Endothelial cell (in vitro differentiated cells): ENCODE measurements at regions not wholly inside any gene's neighbourhood (a gene's known extent, or its start where the extent isn't known, plus 50 kb on each side); places are given as distances from the start of the nearest gene placed in this dataset.

Experiments used
- DNase-seq: peaks from one replicate; pipeline ENCODE4 v3.0.0; 2021; ENCODE audit warnings: low spot score
- H3K27ac Mint-ChIP-seq: one replicate; pipeline ENCODE4 v1.8.0; 2021; ENCODE audit warnings: mixed read lengths, inconsistent platforms; ENCODE audit not compliant: unreplicated experiment
- H3K27me3 Mint-ChIP-seq: one replicate; pipeline ENCODE4 v1.8.0; 2021; ENCODE audit warnings: mild to moderate bottlenecking, moderate library complexity, mixed read lengths, inconsistent platforms; ENCODE audit not compliant: unreplicated experiment
- H3K36me3 Mint-ChIP-seq: one replicate; pipeline ENCODE4 v1.8.0; 2021; ENCODE audit warnings: mild to moderate bottlenecking, low read depth, mixed read lengths, inconsistent platforms; ENCODE audit not compliant: unreplicated experiment
- H3K4me1 Mint-ChIP-seq: one replicate; pipeline ENCODE4 v1.8.0; 2021; ENCODE audit warnings: mild to moderate bottlenecking, mixed read lengths, inconsistent platforms; ENCODE audit not compliant: unreplicated experiment
- H3K4me3 Mint-ChIP-seq: one replicate; pipeline ENCODE4 v1.8.0; 2021; ENCODE audit warnings: mild to moderate bottlenecking, mixed read lengths, inconsistent platforms; ENCODE audit not compliant: unreplicated experiment
- H3K9me3 Mint-ChIP-seq: one replicate; pipeline ENCODE4 v1.8.0; 2021; ENCODE audit warnings: mixed read lengths, inconsistent platforms; ENCODE audit not compliant: unreplicated experiment
- TF ChIP-seq, protein P1 (sequence below): fragments of 200-600 bp; sonication (generic); IDR thresholded peaks from one replicate; pipeline ENCODE4 v1.5.0; 2021; ENCODE audit warnings: antibody characterized with exemption; ENCODE audit not compliant: unreplicated experiment

DNA sequence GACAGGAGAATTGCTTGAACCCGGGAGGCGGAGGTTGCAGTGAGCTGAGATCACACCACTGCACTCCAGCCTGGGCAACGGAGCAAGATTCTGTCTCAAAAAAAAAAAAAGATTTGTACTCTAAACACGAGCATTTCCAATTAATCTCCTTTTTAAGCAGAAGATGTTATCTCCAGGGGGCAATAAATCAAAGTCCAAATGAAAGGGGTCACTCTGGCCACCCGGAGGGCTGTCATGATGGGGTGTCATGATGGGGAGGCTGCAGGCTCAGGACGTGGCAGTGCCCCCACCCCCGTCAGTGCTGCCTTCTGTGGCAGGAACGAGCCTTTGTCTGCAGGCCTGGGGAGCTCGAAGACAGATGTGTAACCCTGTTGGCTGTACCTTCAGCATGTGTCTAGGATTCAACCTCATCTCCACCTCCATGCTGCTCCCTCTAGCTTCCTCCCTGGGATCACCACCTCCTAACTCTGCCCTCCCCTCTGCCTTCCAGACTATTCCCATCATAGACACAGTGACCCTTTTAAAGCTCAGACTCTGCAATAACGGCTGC lies 76.9 kb upstream of the YWHAQ start:
- Mint-ChIP-seq H3K27me3 (peaks cover 13% of the 10 kb centered on the region), H3K27ac (no peak overlapping the region), H3K9me3 (no peaks in the 10 kb centered on the region), H3K4me3 (no peak overlapping the region), H3K4me1 (peaks cover 2% of the 10 kb centered on the region), H3K36me3 (peaks cover 2% of the 10 kb centered on the region)
- TF ChIP-seq, protein P1, sequence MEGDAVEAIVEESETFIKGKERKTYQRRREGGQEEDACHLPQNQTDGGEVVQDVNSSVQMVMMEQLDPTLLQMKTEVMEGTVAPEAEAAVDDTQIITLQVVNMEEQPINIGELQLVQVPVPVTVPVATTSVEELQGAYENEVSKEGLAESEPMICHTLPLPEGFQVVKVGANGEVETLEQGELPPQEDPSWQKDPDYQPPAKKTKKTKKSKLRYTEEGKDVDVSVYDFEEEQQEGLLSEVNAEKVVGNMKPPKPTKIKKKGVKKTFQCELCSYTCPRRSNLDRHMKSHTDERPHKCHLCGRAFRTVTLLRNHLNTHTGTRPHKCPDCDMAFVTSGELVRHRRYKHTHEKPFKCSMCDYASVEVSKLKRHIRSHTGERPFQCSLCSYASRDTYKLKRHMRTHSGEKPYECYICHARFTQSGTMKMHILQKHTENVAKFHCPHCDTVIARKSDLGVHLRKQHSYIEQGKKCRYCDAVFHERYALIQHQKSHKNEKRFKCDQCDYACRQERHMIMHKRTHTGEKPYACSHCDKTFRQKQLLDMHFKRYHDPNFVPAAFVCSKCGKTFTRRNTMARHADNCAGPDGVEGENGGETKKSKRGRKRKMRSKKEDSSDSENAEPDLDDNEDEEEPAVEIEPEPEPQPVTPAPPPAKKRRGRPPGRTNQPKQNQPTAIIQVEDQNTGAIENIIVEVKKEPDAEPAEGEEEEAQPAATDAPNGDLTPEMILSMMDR = no peak
- DNase-seq = no peak

DNA sequence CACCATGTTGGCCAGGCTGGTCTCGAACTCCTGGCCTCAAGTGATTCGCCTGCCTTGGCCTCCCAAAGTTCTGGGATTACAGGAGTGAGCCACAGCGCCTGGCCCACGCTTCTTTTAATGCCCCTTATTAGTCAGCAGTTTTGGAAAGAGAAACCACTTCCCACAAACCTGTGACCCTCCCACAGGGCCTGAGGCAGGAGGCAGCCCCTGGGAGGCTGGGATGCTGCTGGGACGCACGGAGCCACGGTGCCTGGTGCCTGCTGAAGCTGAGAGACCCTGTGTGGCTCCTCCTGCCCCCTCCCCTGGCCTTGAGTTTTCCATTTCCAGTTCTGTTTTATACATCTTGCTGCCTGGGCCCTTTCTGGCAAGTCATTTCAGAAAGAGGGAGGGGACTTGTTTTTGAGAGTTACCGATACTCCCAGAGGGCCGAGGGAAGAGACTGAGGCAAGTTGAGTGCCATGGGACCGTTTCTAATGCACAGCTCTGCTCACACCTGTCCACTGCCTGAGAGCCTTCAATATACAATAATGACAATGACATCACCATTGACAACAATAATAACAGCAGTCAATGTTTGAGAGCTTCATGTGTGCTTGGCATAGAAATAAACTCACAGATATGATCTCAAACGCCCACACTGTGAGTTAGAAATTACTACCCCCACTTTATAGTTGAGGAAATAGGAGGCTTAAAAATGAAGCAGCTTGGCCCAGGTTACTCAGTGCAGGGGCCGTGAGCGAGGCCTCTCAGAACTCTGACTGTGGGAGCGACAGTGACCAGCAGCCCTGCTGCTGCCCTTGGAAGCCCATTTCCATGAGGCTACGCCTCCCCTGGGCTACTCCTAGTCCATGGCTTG lies 78.1 kb upstream of the YWHAQ start:
- Mint-ChIP-seq H3K4me1 (no peaks in the 10 kb centered on the region), H3K9me3 (no peaks in the 10 kb centered on the region), H3K27me3 (peaks cover 13% of the 10 kb centered on the region), H3K27ac (no peak overlapping the region), H3K4me3 (no peak overlapping the region), H3K36me3 (peaks cover 2% of the 10 kb centered on the region)
- DNase-seq = no peak
- TF ChIP-seq, protein P1 = no peak

DNA sequence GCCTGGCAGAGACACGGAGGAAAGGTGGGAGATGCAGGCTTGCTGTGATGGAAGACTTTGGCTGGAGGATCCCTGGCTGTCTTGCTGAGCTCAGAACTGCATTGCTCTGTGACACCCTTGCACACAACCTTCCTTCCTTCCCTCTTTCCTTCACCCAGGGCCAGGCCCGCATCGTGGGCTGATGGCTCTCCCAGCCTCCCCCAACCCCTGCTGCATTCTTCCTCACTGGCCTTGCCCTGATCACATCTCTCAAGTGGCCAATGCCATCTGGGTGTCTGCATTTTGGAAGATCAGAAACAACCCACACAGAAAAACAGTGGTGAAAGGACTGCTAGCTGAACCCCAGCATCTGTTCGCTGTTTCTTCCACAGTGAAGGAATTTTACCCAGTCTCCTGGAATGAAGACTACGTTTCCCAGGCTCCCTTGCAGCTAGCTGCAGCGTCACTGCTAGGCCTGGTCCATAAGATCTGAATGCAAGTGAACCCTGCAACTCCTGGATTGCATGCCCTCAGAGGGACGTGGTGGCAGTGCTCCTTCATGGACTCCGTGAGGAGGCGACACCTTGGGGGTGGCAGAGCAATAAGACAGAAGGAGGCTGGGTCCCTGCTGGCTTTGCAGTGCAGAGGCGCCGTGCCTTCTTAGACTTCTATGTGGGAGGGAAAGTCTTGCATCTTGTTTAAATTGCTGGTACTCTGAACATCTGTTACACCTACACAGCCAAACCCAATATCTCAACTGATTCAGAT lies 78.9 kb upstream of the YWHAQ start:
- Mint-ChIP-seq H3K4me1 (peaks cover 3% of the 10 kb centered on the region), H3K27me3 (peaks cover 13% of the 10 kb centered on the region), H3K9me3 (no peaks in the 10 kb centered on the region), H3K4me3 (no peak overlapping the region), H3K36me3 (peaks cover 2% of the 10 kb centered on the region), H3K27ac (no peak overlapping the region)
- no peak for DNase-seq
- TF ChIP-seq, protein P1 = no peak

DNA sequence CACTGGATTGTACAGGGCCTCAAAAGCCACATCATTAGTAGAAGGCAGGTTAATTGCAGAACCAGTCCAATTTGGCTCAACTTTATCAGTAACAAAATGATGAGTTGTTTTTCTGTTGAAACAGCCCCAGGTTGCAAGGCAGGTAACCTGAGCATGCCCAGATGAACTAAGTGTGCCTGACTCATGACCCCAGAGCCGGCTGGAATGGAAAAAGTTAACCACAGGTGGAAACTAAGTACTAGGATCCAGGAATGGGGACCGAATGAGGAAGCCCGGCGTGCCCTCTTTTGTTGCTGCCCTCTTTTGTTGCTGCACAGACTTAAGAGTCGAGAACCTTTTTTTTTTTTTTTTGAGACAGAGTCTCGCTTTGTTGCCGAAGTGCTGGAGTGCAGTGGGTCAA lies 79.5 kb upstream of the YWHAQ start:
- H3K4me1 Mint-ChIP-seq = peaks cover 9% of the 10 kb centered on the region
- H3K27me3 Mint-ChIP-seq = peaks cover 13% of the 10 kb centered on the region
- DNase-seq = no peak
- H3K36me3 Mint-ChIP-seq = peaks cover 2% of the 10 kb centered on the region
- no peak overlapping the region for H3K4me3 Mint-ChIP-seq
- TF ChIP-seq, protein P1 = no peak
- H3K27ac Mint-ChIP-seq = no peak overlapping the region
- H3K9me3 Mint-ChIP-seq = no peaks in the 10 kb centered on the region
